ENCODE measurements at regions not wholly inside any gene's neighbourhood (a gene's known extent, or its start where the extent isn't known, plus 50 kb on each side); places are given as distances from the start of the nearest gene placed in this dataset.

GRCh38 chr7:136030867-136031318 lies 53.7 kb upstream of the MTPN start:
- no peak for DNase-seq (ENCODE audit: low read depth)

- DNase-seq (ENCODE audit: low read depth), result no peak
Measured at GRCh38 chr7:136030330-136030729, 53.2 kb upstream of the MTPN start.

- no peak for DNase-seq (ENCODE audit: low read depth)
Measured at GRCh38 chr7:136027160-136027559, 50.0 kb upstream of the MTPN start.

All from stimulated activated CD8-positive, alpha-beta memory T cell treated with anti-CD3 and anti-CD28 coated beads, Interleukin-4, amount 100 ng/mL, for 24 hours (primary cell).